ENCODE measurements at regions not wholly inside any gene's neighbourhood (a gene's known extent, or its start where the extent isn't known, plus 50 kb on each side); places are given as distances from the start of the nearest gene placed in this dataset.

DNA sequence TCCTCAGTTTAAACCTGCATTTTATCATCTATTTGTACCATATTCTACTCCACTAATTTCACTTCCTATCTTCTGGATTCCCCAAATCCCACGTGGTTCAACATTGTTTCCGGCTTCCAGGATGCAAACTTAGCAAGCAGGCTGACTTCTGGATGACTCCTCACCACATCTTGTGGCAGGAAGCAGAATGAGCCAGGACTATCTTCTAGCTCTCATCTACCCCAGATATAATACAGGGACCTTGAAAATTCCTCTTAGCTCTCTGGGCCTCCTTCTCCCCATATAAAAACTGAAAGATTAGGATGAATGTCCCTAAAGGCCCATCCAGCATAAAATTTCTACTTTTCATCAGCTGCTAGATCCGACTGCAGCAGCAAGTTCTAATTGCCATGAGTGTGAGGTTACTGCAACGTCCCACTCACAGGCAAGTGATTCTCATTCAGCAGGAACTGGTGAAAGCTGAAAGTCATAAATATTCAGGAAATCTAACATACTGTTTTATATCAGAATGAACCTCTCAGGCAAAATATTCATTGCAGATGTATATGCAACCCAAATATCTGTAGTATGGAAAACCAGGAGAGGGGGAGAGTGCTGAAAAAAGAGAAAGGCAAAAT, 93.4 kb downstream of the KCTD12 start:
- TF ChIP-seq POLR2AphosphoS5 (IDR thresholded peaks at IDR 0.05; ENCODE audit: low read depth, low read length) (no peak), TAF1 (IDR thresholded peaks at IDR 0.05; ENCODE audit: borderline replicate concordance, low read depth, low read length) (no peak), POLR2A (IDR thresholded peaks at IDR 0.05; ENCODE audit: low read depth, low read length) (no peak)
- no peak for FAIRE-seq
- no peak for DNase-seq (ENCODE audit: insufficient read length)

DNA sequence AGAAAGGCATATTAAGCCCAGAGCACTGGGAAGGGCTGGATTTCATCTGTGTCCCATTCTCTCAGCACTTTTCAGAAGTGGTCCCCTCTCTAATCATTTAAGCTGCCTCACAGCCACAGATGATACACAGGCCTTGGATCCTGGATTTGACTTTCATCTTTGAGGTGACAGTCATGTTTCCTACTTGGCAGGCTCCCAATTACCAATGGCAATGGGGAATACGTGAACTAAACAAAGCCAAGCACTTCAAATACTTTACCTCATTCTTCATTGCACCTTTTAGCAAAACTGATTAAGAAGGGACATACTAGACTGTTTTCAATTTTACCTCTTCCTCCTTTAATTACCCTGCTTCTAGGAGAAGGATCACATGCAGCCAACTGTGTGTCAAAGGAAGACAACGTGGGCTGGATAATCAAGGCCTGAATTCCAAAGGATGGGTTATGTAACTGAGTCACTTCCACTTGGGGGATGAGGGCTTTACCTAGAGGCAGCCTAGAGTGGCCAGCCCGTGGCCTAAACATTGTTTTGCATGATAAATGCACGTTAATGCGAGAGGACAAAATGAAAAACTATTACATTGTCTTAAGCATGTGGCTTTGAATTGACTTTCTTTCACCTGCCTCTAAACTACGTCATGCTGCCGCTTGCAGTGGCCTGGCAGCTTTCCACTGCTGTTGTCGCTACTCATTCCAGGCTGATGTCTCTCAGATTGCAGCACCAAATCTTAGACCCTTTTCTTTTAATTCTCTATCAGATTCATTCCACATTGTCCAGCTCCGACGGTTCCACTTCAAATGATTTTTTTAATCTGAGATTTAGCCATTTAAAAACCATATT, 95.0 kb downstream of the KCTD12 start:
- DNase-seq (ENCODE audit: insufficient read length), result no peak
- FAIRE-seq, result no peak
- TF ChIP-seq POLR2A (IDR thresholded peaks at IDR 0.05; ENCODE audit: low read depth, low read length) (no peak), POLR2AphosphoS5 (IDR thresholded peaks at IDR 0.05; ENCODE audit: low read depth, low read length) (no peak), TAF1 (IDR thresholded peaks at IDR 0.05; ENCODE audit: borderline replicate concordance, low read depth, low read length) (no peak)

DNA sequence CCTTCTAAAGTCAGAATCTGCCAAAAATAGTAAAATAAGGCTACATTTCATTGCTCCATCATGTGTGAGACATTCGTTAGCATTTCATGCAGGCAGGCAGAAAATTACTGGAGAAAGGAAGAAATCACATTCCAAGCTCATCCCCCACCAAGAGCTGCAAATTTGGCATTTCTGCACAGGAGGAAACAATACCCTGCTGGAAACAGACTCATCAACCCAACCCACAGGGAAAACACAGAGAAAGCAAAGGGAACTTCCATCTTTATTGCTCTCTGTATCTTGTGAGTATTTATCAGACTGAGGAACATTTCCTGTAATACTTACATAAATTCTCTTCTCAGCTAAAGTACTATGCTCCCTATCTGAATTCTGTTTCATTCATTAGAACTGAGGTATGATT, 95.7 kb downstream of the KCTD12 start:
- DNase-seq (ENCODE audit: insufficient read length), result no peak
- FAIRE-seq, result no peak
- TF ChIP-seq POLR2AphosphoS5 (IDR thresholded peaks at IDR 0.05; ENCODE audit: low read depth, low read length), result no peak
- TF ChIP-seq TAF1 (IDR thresholded peaks at IDR 0.05; ENCODE audit: borderline replicate concordance, low read depth, low read length), result no peak
- no peak for TF ChIP-seq POLR2A (IDR thresholded peaks at IDR 0.05; ENCODE audit: low read depth, low read length)

DNA sequence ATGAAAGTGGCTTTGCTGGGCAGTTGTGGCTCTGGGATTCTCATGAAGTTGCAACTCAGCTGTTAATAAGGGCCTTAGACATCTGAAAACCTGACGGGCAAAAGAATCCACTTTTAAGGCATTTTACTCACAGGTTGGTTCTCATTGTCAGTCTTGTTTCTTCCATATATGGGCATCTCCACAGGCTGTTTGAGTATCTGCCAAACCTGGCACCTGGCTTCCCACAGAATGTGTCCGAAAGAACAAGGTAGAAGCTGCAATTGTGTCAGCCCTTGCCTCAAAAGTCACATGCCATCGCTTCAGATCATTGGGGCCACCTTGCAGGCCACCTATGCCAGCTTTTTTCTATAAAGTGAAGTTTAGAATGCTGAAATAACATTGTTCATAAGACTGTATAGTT, 102.4 kb downstream of the KCTD12 start:
- no peak for DNase-seq (ENCODE audit: insufficient read length)
- no peak for FAIRE-seq
- TF ChIP-seq POLR2A (IDR thresholded peaks at IDR 0.05; ENCODE audit: low read depth, low read length) (no peak), TAF1 (IDR thresholded peaks at IDR 0.05; ENCODE audit: borderline replicate concordance, low read depth, low read length) (no peak), POLR2AphosphoS5 (IDR thresholded peaks at IDR 0.05; ENCODE audit: low read depth, low read length) (no peak)

DNA sequence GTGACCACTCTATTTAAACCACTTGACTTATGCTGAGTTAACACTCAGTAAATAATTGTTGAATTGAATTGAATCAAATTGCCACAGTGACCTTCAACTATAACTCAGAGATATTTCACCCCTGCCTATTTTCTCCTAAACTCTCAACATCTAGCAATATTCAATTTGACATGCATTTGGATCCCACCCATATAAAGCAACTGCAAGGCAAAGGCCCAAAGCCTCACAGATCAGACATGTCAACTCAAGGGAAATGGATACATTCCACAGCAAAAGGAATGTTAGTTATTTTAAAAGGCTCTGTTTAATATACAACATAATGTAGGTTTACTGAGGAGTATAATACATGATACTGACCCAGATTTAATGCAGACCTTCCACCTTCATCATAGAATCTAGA, 107.4 kb downstream of the KCTD12 start:
- FAIRE-seq, result no peak
- no peak for DNase-seq (ENCODE audit: insufficient read length)
- TF ChIP-seq POLR2AphosphoS5 (IDR thresholded peaks at IDR 0.05; ENCODE audit: low read depth, low read length), result no peak
- no peak for TF ChIP-seq TAF1 (IDR thresholded peaks at IDR 0.05; ENCODE audit: borderline replicate concordance, low read depth, low read length)

DNA sequence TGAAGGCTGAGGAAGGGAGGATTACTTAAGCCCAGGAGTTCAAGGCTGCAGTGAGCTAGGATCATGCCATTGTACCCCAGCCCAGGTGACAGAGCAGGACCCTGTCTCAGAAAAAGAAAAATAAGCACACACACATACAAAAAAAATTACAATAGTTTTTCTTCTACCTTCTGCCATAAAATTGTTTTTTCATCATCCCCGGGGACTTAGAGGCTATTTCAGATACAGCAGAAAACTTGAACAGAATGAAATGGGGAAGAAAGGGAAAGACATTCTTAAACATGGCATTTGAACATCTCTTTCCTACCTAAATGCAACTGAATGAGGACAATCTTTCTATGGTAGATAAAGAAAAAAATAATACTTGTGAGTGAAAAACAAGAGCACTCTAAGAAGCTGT, 109.1 kb downstream of the KCTD12 start:
- TF ChIP-seq POLR2AphosphoS5 (IDR thresholded peaks at IDR 0.05; ENCODE audit: low read depth, low read length) (no peak), TAF1 (IDR thresholded peaks at IDR 0.05; ENCODE audit: borderline replicate concordance, low read depth, low read length) (no peak), POLR2A (IDR thresholded peaks at IDR 0.05; ENCODE audit: low read depth, low read length) (no peak)
- no peak for DNase-seq (ENCODE audit: insufficient read length)
- FAIRE-seq, result no peak

DNA sequence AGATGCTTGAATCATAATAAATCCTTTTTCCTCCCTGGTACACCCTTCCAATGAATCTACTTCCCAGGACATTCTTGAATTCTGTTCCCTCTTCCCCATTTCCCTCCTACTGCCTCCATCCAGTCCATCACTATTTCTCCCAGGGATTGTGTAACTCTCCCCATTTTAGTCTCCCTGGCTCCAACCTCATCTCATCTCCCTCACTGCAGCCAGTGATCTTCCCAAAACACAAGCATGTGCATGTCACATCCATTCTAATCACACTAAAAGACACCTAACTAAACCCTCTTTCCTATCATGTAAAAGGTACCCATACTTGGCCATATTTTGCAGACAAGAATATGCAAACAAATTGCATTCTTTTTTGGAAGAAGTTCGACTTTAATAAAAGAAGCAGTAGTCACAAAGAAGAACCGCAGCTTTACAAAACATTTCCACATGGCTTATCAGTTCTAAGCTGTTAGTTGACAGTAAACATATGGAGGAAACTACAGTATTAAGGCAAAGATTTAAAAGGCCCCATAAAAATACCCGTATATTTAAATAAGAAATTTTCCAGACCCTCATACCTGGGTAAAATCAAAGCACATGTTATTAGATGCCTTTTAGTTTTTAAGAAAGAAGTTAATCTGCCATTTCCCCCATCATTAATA, 111.0 kb downstream of the KCTD12 start:
- no peak for FAIRE-seq

DNA sequence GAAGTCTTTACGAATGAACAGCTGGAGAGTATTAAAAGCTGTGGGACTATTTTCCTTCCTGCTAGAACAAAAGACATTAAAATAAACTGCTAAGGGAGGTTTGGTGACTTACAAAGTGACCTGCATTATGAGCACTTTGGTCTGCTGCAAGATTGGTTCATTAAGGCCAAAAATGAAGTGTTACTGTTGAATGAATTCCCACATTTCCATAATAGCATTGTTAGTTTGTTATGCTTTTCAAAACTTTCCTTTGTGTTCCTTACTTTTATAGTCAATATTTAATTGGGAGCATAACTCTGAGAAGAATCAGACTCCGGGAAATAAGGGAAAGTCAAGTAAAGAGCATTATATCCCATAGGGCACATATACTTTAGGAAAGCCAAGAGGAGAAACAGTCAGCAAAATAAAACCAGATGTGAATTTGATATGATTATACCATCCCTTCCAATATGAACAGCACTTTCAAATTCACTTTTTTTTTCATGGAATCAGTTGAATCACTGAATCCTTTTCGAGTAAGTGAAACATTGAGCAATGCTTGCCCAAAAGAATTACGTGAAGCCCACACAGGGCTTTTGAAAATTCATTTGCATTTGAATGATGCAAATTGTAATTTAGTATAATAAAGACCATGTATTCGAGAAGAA, 112.6 kb downstream of the KCTD12 start:
- FAIRE-seq, result peak; percentile 5
- TF ChIP-seq POLR2A (IDR thresholded peaks at IDR 0.05; ENCODE audit: low read depth, low read length) (no peak), POLR2AphosphoS5 (IDR thresholded peaks at IDR 0.05; ENCODE audit: low read depth, low read length) (no peak), TAF1 (IDR thresholded peaks at IDR 0.05; ENCODE audit: borderline replicate concordance, low read depth, low read length) (no peak)
- DNase-seq (ENCODE audit: insufficient read length), result no peak

More for the DNA sequence above, 111.0 kb downstream of the KCTD12 start:
- no peak for DNase-seq (ENCODE audit: insufficient read length)
- TF ChIP-seq TAF1 (IDR thresholded peaks at IDR 0.05; ENCODE audit: borderline replicate concordance, low read depth, low read length) (no peak), POLR2AphosphoS5 (IDR thresholded peaks at IDR 0.05; ENCODE audit: low read depth, low read length) (no peak), POLR2A (IDR thresholded peaks at IDR 0.05; ENCODE audit: low read depth, low read length) (no peak)

DNA sequence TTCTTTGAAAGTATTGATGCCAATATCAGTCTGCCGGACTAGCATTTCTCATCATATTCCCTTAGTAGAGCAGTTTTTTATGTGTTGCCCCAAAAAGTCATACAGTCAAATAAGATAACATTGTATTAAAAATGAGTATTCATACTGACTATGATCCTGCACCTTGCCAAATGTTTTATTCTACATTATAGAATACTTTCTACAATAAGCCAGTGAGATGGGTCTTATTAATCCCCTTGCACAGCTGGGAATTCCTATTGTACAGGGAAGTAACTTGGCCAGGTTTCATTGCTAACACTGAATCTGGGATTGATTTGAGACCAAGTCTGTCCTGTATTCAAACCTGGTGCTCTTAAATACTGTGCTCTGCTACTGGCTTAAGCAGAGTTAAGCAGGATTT, 114.0 kb downstream of the KCTD12 start:
- DNase-seq (ENCODE audit: insufficient read length) (no peak), FAIRE-seq (no peak)
- no peak for TF ChIP-seq POLR2AphosphoS5 (IDR thresholded peaks at IDR 0.05; ENCODE audit: low read depth, low read length)
- no peak for TF ChIP-seq POLR2A (IDR thresholded peaks at IDR 0.05; ENCODE audit: low read depth, low read length)
- no peak for TF ChIP-seq TAF1 (IDR thresholded peaks at IDR 0.05; ENCODE audit: borderline replicate concordance, low read depth, low read length)

DNA sequence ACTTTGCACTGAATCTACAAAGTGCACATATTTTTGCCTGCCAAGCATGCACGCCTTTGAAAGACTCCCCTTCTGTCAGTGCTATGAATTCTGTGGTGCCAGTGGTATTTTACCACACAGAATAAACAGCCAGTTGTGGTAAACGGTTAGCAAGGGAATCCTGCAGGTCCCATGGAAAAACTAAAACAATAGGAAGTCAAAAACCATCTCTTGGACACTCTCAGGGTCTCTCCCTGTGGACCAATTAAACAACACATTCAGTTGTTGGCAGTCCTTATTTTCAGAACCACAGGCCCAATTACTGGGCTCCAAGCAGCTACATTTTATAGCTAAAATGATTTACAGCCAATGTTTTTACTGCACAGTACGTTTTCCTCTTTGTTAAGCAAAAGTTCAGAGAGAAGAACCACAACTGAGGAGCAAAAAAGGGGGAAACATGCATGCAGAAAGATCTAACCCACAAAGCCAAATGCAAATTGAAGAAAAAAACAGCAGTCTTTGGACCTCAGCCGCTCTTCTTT, 116.9 kb downstream of the KCTD12 start:
- TF ChIP-seq POLR2A (IDR thresholded peaks at IDR 0.05; ENCODE audit: low read depth, low read length) (no peak), TAF1 (IDR thresholded peaks at IDR 0.05; ENCODE audit: borderline replicate concordance, low read depth, low read length) (no peak), POLR2AphosphoS5 (IDR thresholded peaks at IDR 0.05; ENCODE audit: low read depth, low read length) (no peak)
- DNase-seq (ENCODE audit: insufficient read length) (no peak), FAIRE-seq (no peak)

DNA sequence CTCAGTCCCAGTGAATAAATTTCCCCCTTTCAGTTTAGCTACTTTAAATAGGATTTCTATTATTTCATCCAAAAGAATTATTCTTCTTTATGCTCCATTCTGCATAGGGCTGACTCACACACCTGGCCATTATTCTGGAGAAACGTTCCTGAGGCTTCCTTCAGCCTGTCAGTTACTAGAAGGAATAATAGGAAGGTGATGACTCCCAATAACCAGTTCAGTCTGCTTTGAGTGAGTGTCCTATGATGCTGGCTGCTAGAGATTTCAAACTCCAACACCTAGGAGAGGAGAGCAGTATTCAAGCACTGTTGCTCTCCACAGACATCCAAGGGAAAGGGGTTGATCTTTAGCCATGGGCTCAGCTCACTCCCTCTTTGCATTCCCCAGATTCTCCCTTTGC, 117.8 kb downstream of the KCTD12 start:
- no peak for DNase-seq (ENCODE audit: insufficient read length)
- TF ChIP-seq TAF1 (IDR thresholded peaks at IDR 0.05; ENCODE audit: borderline replicate concordance, low read depth, low read length) (no peak), POLR2AphosphoS5 (IDR thresholded peaks at IDR 0.05; ENCODE audit: low read depth, low read length) (no peak), POLR2A (IDR thresholded peaks at IDR 0.05; ENCODE audit: low read depth, low read length) (no peak)
- no peak for FAIRE-seq
